GM03348 (cell line): ENCODE measurements at regions not wholly inside any gene's neighbourhood (a gene's known extent, or its start where the extent isn't known, plus 50 kb on each side); places are given as distances from the start of the nearest gene placed in this dataset.
"Not testable (repeated sequence)": the region's sequence is repeated elsewhere in the genome, so short reads cannot be mapped to it uniquely, and the experiment has no call there.

ENCODE experiments used
- DNase-seq: peaks from one replicate; pipeline ENCODE4 v3.0.0; 2012; ENCODE audit warnings: low spot score

DNA sequence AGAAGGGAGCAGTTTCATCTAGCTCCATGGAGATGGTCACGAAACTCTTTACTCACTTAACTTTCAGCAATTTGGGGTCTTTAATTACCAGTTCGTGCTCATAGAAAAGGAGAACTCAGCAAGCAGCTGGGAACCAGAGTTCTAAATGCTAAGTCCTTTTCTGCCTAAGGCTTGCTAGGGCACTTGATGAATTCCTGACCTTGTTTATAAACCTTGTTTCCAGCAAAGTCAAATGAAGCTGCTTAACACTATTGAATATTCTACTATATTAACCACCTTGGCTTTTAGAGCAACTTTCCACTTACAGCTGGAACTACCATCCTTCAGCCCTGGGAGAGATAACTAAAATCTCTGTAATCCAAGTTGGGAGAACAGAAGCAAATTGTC lies 79.5 kb upstream of the TSC22D2 start:
- no peak for DNase-seq

DNA sequence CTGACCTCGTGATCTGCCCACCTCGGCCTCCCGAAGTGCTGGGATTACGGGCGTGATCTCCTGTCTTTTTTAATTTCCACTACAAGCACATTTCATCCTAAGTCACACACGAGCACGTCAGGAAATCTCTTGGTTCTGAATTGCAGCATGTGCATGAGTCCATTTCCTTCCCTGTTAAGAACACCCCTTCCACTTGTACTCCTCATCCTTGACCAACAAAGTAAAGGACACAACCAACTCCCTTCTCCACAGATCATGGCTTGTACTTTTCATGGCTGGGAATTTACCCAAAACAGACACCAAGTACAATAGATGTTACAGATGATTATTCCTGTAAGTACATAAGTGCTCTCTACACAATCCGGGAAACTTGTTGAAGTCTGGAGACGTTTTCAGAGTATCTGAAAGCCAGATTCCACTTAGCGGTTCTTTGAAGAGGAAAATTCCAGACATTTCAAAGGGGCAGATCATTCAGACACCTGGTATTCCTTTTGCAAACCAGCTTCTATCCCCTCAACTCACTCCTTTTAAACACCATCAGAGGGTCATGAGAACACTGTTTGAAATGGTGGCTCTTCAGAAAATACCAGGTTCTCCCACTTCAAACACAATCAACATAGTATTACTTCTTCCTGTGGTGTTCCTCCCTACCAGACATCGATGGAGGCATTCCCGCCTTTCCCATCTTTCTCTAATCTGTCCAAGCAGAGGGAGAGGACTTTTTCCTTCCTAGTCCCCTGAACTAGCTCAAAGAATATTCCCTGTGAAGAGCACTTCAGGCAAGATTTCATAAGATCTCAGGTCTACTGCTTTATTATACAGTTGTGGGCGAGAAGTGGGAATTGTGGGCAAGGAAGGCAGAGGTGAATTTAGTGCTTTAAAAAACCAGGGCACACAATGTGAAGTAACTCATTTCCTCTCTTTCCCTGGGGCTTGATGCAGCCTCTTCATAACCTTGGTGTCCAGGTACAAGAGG lies 80.1 kb upstream of the TSC22D2 start:
- DNase-seq = no peak

GRCh38 chr3:150324788-150325187 lies 83.3 kb upstream of the TSC22D2 start:
- DNase-seq = no peak

DNA sequence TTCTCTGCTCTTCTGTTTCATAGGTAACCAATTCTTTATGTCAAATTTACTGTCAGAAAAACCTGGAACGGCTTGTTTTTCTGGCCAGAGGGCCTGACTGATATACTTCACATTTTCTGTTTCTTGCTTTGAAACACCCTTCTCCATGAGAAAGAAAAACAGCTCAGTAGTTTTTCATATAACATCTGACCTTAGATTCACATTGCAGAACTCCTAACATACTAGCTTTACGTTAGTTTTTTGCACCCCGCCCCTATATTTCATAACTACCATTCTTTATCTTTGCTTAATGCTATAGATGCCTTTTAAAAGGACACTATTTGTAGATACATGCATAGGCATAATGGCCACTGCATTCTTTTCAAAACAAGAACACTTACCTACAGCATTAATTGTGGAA lies 83.9 kb upstream of the TSC22D2 start:
- DNase-seq = no peak

GRCh38 chr3:150323770-150324169 lies 84.3 kb upstream of the TSC22D2 start:
- DNase-seq = no peak

- not testable (repeated sequence) for DNase-seq
Observed at GRCh38 chr3:150323091-150323490, 85.0 kb upstream of the TSC22D2 start.

DNA sequence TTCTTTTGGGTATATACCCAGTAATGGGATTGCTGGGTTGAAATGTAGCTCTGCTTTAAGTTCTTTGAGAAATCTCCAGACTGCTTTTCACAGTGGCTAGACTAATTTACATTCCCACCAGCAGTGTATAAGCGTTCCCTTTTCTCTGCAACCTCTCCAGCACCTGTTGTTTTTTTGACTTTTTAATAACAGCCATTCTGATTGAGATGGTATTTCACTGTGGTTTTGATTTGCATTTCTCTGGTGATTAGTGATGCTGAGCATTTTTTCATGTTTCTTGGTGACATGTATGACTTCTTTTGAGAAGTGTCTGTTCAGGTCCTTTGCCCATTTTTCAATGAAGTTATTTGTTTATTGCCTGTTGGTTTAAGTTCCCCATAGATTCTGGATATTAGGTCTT lies 87.1 kb upstream of the TSC22D2 start:
- DNase-seq = not testable (repeated sequence)

- peak; percentile 81 for DNase-seq
Observed at GRCh38 chr3:150319900-150320299, 88.2 kb upstream of the TSC22D2 start.

DNA sequence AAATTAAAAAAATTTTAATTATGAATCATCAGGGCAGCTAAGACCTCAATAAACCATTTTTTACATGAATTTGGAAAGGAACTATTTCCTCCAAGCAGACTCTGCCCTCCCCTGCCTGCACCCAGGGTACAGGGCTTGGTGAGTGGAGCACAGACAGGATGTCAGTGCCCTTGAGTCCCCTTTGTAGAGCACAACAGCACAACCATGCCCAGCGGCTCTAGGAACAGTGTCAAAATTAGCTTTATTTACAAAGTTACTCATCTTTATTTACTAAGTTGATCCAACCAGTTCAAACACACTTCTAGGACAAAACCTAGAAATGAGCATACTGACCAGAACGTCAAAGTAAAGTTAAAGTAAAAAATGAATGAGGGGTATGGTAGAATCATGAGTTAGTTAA lies 90.6 kb upstream of the TSC22D2 start:
- no peak for DNase-seq

GRCh38 chr3:150315721-150316120 lies 92.4 kb upstream of the TSC22D2 start:
- no peak for DNase-seq

GRCh38 chr3:150314248-150315004 lies 93.7 kb upstream of the TSC22D2 start:
- DNase-seq = no peak

- no peak for DNase-seq
Observed at GRCh38 chr3:150312018-150312657, 96.0 kb upstream of the TSC22D2 start.

DNA sequence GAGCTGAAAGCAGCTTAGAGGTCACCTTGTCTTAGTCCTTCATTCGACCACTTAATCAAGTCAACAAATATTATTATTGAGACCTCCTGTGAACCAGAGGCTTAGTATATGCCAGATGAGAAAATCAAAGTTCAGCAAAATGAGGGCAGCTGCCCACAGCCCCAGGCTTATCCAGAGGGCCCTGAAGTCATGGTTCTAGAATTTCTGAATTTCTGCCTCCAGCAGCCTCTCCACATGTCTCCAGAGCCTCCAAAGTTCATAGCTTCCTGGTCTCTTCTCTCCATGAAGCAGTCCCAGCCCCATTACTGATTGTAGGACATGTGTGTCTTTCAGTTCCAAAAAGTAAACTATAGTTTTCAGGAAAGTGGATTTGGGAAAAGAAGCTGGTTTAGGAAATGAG lies 96.9 kb upstream of the TSC22D2 start:
- DNase-seq = no peak

DNA sequence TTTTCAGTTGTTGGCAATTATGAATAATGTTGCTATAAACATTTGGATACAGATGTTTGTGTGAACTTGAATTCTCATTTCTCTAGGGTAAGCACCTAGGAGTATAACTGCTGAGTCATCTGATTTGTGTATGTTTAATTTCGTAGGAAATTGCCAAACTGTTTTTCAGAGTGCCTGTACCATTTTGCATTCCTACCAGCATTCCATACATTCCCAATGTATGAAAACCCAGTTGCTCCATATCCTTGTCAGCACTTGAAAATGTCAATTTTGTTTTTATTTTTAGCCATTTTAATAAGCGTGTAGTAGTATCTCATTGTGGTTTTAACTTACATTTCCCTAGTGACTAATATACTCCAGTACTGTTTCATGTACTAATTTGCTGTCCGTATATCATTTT lies 98.5 kb upstream of the TSC22D2 start:
- DNase-seq = no peak

DNA sequence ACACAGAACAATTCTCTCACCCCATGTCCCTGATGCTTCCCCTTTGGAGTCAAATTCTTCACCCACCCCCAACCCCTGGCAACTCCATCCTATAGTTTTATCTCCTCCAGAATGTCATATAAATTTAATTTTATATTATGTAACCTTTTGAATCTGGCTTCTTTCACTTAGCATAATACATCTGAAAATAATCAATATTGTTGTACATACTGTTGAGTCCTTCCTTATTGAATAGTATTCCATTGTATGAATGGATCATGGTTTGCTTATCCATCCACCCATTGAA lies 98.9 kb upstream of the TSC22D2 start:
- DNase-seq = no peak

DNA sequence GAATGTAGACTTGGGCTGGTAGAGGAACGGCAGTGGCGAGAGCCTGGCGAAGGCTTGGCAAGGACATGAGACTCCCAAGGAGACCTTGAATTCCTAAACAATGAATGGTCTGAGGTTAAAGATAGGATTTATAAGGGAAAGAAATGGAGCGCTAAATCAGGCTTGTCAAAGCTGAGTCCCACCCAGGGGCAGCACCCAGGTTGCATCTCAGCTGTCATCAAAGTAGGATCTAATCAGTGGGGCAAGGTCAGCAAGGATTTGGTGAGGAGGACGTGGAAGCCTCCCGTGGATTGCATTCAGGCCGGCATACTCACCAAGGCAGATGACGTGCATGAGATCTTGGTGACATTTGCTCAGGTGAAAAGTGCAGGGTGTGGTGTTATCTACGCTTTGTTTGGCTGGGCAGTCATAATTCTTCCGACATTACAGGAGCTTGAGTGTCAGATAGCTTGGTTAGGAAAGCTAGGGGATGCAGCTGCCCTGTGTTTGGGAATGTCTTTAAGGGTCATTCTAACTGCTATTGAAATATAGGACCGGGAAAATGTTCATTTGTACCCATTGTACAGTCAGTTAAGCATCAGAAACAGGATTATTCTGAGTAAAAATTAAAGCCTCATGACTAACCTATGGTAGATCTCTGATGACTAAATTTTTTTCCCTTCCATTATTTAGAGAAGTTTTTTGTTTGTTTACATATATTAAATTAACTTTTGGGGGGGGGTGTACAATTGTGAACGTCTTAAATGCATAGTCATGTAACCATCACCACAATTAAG lies 99.4 kb upstream of the TSC22D2 start:
- DNase-seq = no peak

DNA sequence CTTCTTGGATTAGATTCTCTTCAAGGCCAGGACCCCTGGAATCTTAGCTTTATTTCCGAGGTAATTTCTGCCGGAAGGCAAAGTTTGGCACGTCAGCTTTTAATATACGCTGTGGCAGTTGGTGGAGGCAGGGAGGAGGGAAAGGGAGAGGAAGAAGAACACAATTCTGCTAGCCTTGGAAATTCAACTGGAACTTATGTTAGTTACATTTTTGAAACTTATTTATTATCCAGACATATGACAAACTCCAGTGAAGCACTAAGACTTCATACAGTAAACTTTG lies 100.1 kb upstream of the TSC22D2 start:
- DNase-seq = no peak

GRCh38 chr3:150307311-150308036 lies 100.6 kb upstream of the TSC22D2 start:
- no peak for DNase-seq

DNA sequence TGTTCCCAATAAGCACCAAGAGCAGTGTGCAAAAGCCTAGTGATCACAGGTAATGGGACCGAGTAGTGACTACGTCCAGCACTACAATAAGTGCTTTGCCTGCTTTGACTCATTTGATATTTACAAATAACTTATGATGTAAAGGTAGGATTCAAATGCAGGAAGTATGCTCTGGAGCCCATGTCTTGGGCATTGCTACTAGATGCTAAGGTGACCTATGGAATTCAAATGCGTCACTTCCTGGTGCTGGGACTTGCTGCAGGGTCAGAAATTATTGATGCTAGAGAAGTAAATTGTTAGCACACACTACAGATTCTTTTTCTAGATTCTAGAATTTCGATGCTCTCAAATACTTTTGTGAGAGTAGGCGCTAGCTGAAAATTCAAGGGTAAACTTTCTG lies 101.2 kb upstream of the TSC22D2 start:
- no peak for DNase-seq

DNA sequence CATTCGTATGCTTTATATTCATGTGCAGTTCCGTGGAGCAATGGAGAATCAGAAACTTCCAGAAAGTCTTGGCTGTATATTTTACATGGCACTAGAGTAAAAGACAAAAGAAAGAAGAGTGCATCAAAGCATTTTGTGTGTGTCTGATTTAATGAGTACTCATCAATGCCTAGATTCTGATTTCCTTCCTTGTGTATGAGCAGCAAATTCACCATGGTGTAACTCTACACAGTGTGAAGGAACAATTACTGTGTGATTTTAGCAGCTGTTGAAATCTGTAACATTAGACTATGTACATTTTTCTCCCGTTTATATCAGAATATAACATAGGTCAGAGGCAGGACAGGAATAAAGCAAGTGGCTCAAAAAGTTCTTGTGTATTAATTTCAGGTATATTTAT lies 102.0 kb upstream of the TSC22D2 start:
- DNase-seq = no peak

DNA sequence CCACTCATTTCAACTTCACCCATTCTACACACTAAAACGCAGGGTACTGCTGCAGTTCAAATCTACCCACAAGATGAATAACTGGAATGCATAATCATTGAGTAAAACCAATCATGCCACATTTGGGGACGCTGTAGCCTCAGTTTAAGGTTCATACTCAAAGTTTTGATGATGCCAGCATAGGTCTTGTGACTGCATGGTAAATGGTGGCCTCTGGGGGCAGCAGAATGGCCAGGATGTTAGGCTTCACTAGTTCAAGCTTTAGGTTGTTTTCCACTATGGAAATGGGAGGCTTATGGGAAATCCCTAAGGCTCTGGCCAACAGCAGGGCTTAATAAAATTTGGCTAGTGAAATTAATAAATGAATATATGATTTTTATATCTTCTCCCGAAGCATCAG lies 104.3 kb upstream of the TSC22D2 start:
- no peak for DNase-seq

DNA sequence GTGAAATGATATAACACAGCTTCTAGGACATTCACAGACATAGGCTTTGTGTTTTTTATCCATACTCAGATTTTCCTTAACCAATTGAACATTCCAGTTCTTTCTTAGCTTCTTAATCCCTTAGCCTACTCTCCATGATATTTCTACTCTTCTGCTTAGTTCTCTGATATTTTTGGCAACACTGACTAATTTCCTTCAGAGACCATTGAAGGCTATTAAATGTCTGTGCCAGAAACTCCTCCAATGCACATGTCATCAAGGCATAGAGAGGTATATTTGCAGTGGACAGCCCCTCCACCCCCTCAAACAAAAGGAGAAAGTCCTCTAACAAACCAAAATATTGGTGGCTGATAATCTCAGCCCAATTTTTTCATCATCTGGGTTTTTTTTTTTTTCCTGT lies 105.9 kb upstream of the TSC22D2 start:
- DNase-seq = no peak
